ENCODE measurements at regions not wholly inside any gene's neighbourhood (a gene's known extent, or its start where the extent isn't known, plus 50 kb on each side); places are given as distances from the start of the nearest gene placed in this dataset.
"Not testable (repeated sequence)": the region's sequence is repeated elsewhere in the genome, so short reads cannot be mapped to it uniquely, and the experiment has no call there.

- Histone ChIP-seq H3K4me1 (replicated peaks in 1 of 2) (peaks cover 12 to 19% of the 10 kb centered on the region in 2 donors), H3K4me3 (no peak overlapping the region), H3K27ac (no peak overlapping the region)
- WGBS, 10 experiments: 0 to 88% (median 47%) methylated on average over 1 to 2 of the region's 2 CpGs; no CpG with 5 or more reads in 2 of the 10 experiments
- peak in 4 of 8 experiments; percentile 25 to 53 (median 35) for ATAC-seq (replicated peaks in 6 of 8)
- in situ Hi-C loops (cut with MboI; ENCODE audit: low pct_unique_long_range_greater_than_20kb in 2 of 9, low sequenced_read_pairs in 9 of 9, unreplicated experiment in 9 of 9): no loop called here
Observed at GRCh38 chr16:52113533-52114183, 433.3 kb downstream of the TOX3 start.

- ATAC-seq (replicated peaks in 6 of 8); H3K27ac ChIP-seq; H3K4me1 ChIP-seq (replicated peaks in 1 of 2); in situ Hi-C loops (cut with MboI; ENCODE audit: low pct_unique_long_range_greater_than_20kb in 2 of 9, low sequenced_read_pairs in 9 of 9, unreplicated experiment in 9 of 9); H3K4me3 ChIP-seq: not testable (repeated sequence)
- WGBS, 10 experiments: 0 to 100% (median 92%) methylated on average over 1 to 4 of the region's 4 CpGs; no CpG with 5 or more reads in 2 of the 10 experiments
Observed at GRCh38 chr16:52104993-52105392, 441.9 kb downstream of the TOX3 start.

- H3K4me1 ChIP-seq (replicated peaks in 1 of 2): no peaks in the 10 kb centered on the region
- in situ Hi-C loops (cut with MboI; ENCODE audit: low pct_unique_long_range_greater_than_20kb in 2 of 9, low sequenced_read_pairs in 9 of 9, unreplicated experiment in 9 of 9): no loop called here
- H3K4me3 ChIP-seq: no peak overlapping the region
- WGBS, 10 experiments: 11 to 100% (median 83%) methylated on average over 1 of the region's 1 CpG; no CpG with 5 or more reads in 4 of the 10 experiments
- ATAC-seq (replicated peaks in 6 of 8): no peak
- H3K27ac ChIP-seq: no peak overlapping the region
Observed at GRCh38 chr16:52103791-52104190, 443.2 kb downstream of the TOX3 start.

GRCh38 chr16:52101246-52101645 lies 445.7 kb downstream of the TOX3 start:
- no peak overlapping the region for H3K4me3 ChIP-seq
- no peak overlapping the region for H3K27ac ChIP-seq
- in situ Hi-C loops (cut with MboI; ENCODE audit: low pct_unique_long_range_greater_than_20kb in 2 of 9, low sequenced_read_pairs in 9 of 9, unreplicated experiment in 9 of 9): no loop called here
- ATAC-seq (replicated peaks in 6 of 8): no peak
- H3K4me1 ChIP-seq (replicated peaks in 1 of 2): peaks cover 0 to under 1% of the 10 kb centered on the region in 2 donors
- WGBS, 10 experiments: 0 to 100% (median 85%) methylated on average over 2 to 3 of the region's 3 CpGs

GRCh38 chr16:52099382-52099781 lies 447.6 kb downstream of the TOX3 start:
- 0 to 93% (median 80%) methylated on average over 1 to 2 of the region's 2 CpGs; no CpG with 5 or more reads in 2 of the 10 experiments for WGBS, 10 experiments
- ATAC-seq (replicated peaks in 6 of 8): no peak
- no peak overlapping the region for H3K27ac ChIP-seq
- no peak overlapping the region for H3K4me3 ChIP-seq
- H3K4me1 ChIP-seq (replicated peaks in 1 of 2): peaks cover 0 to 4% of the 10 kb centered on the region in 2 donors
- in situ Hi-C loops (cut with MboI; ENCODE audit: low pct_unique_long_range_greater_than_20kb in 2 of 9, low sequenced_read_pairs in 9 of 9, unreplicated experiment in 9 of 9): no loop called here

- in situ Hi-C loops (cut with MboI; ENCODE audit: low pct_unique_long_range_greater_than_20kb in 2 of 9, low sequenced_read_pairs in 9 of 9, unreplicated experiment in 9 of 9): no loop called here
- peaks cover 0 to 4% of the 10 kb centered on the region in 2 donors for H3K4me1 ChIP-seq (replicated peaks in 1 of 2)
- no peak for ATAC-seq (replicated peaks in 6 of 8)
Observed at GRCh38 chr16:52095471-52095870, 451.5 kb downstream of the TOX3 start.

GRCh38 chr16:52092126-52092525 lies 454.8 kb downstream of the TOX3 start:
- H3K4me1 ChIP-seq (replicated peaks in 1 of 2): peaks cover 0 to 7% of the 10 kb centered on the region in 2 donors
- no peak overlapping the region for H3K4me3 ChIP-seq
- 23 to 100% (median 80%) methylated on average over 1 to 3 of the region's 3 CpGs; no CpG with 5 or more reads in 1 of the 10 experiments for WGBS, 10 experiments
- in situ Hi-C loops (cut with MboI; ENCODE audit: low pct_unique_long_range_greater_than_20kb in 2 of 9, low sequenced_read_pairs in 9 of 9, unreplicated experiment in 9 of 9): no loop called here
- no peak overlapping the region for H3K27ac ChIP-seq
- ATAC-seq (replicated peaks in 6 of 8): no peak

More at GRCh38 chr16:52095471-52095870, 451.5 kb downstream of the TOX3 start:
- no peak overlapping the region for H3K4me3 ChIP-seq
- WGBS, 10 experiments: 0 to 100% (median 80%) methylated on average over 1 to 3 of the region's 3 CpGs; no CpG with 5 or more reads in 3 of the 10 experiments
- no peak overlapping the region for H3K27ac ChIP-seq

GRCh38 chr16:52090080-52090479 lies 456.9 kb downstream of the TOX3 start:
- peak in 2 of 8 experiments; percentile 57 to 75 for ATAC-seq (replicated peaks in 6 of 8)
- H3K4me1 ChIP-seq (replicated peaks in 1 of 2): peaks cover 0 to 3% of the 10 kb centered on the region in 2 donors
- no peak overlapping the region for H3K27ac ChIP-seq
- in situ Hi-C loops (cut with MboI; ENCODE audit: low pct_unique_long_range_greater_than_20kb in 2 of 9, low sequenced_read_pairs in 9 of 9, unreplicated experiment in 9 of 9): no loop called here
- H3K4me3 ChIP-seq: no peak overlapping the region

GRCh38 chr16:52089476-52089875 lies 457.5 kb downstream of the TOX3 start:
- no peak overlapping the region for H3K4me3 ChIP-seq
- peaks cover 0 to 3% of the 10 kb centered on the region in 2 donors for H3K4me1 ChIP-seq (replicated peaks in 1 of 2)
- H3K27ac ChIP-seq: no peak overlapping the region
- in situ Hi-C loops (cut with MboI; ENCODE audit: low pct_unique_long_range_greater_than_20kb in 2 of 9, low sequenced_read_pairs in 9 of 9, unreplicated experiment in 9 of 9): no loop called here
- ATAC-seq (replicated peaks in 6 of 8): peak in 1 of 8 experiments; percentile 50
- WGBS, 10 experiments: 17 to 100% (median 88%) methylated on average over 1 of the region's 1 CpG; no CpG with 5 or more reads in 4 of the 10 experiments

GRCh38 chr16:52086901-52087300 lies 460.0 kb downstream of the TOX3 start:
- H3K4me3 ChIP-seq: no peak overlapping the region
- peaks cover 0 to 3% of the 10 kb centered on the region in 2 donors for H3K4me1 ChIP-seq (replicated peaks in 1 of 2)
- in situ Hi-C loops (cut with MboI; ENCODE audit: low pct_unique_long_range_greater_than_20kb in 2 of 9, low sequenced_read_pairs in 9 of 9, unreplicated experiment in 9 of 9): no loop called here
- WGBS, 10 experiments: 0 to 100% (median 92%) methylated on average over 1 of the region's 1 CpG; no CpG with 5 or more reads in 4 of the 10 experiments
- ATAC-seq (replicated peaks in 6 of 8): no peak
- no peak overlapping the region for H3K27ac ChIP-seq

- in situ Hi-C loops (cut with MboI; ENCODE audit: low pct_unique_long_range_greater_than_20kb in 2 of 9, low sequenced_read_pairs in 9 of 9, unreplicated experiment in 9 of 9): loop anchor here in 1 of 9 experiments (10.0 kb wide), 1 partner anchor 946 kb away; no protein-coding TSS in a partner anchor
- Histone ChIP-seq H3K27ac (no peak overlapping the region), H3K4me1 (replicated peaks in 1 of 2) (peaks cover 7 to 13% of the 10 kb centered on the region in 2 donors), H3K4me3 (no peak overlapping the region)
- WGBS, 10 experiments: 11 to 100% (median 76%) methylated on average over 1 to 3 of the region's 3 CpGs; no CpG with 5 or more reads in 2 of the 10 experiments
- peak in 4 of 8 experiments; percentile 21 to 78 (median 32) for ATAC-seq (replicated peaks in 6 of 8)
Observed at GRCh38 chr16:52078716-52079655, 468.0 kb downstream of the TOX3 start.

GRCh38 chr16:52077607-52078006 lies 469.3 kb downstream of the TOX3 start:
- no peak for ATAC-seq (replicated peaks in 6 of 8)
- WGBS, 10 experiments: 4 to 100% (median 92%) methylated on average over 1 to 4 of the region's 5 CpGs; no CpG with 5 or more reads in 1 of the 10 experiments
- in situ Hi-C loops (cut with MboI; ENCODE audit: low pct_unique_long_range_greater_than_20kb in 2 of 9, low sequenced_read_pairs in 9 of 9, unreplicated experiment in 9 of 9): loop anchor here in 1 of 9 experiments (10.0 kb wide), 1 partner anchor 947 kb away; no protein-coding TSS in a partner anchor
- Histone ChIP-seq H3K4me3 (no peak overlapping the region), H3K27ac (no peak overlapping the region), H3K4me1 (replicated peaks in 1 of 2) (peaks cover 7 to 13% of the 10 kb centered on the region in 2 donors)

GRCh38 chr16:52076801-52077201 lies 470.1 kb downstream of the TOX3 start:
- no peak overlapping the region for H3K27ac ChIP-seq
- ATAC-seq (replicated peaks in 6 of 8): no peak
- peaks cover 7 to 13% of the 10 kb centered on the region in 2 donors for H3K4me1 ChIP-seq (replicated peaks in 1 of 2)
- no peak overlapping the region for H3K4me3 ChIP-seq
- 3 to 96% (median 86%) methylated on average over 1 to 3 of the region's 3 CpGs; no CpG with 5 or more reads in 1 of the 10 experiments for WGBS, 10 experiments
- in situ Hi-C loops (cut with MboI; ENCODE audit: low pct_unique_long_range_greater_than_20kb in 2 of 9, low sequenced_read_pairs in 9 of 9, unreplicated experiment in 9 of 9): loop anchor here in 1 of 9 experiments (10.0 kb wide), 1 partner anchor 948 kb away; no protein-coding TSS in a partner anchor

Data from motor neuron (in vitro differentiated cells).